SW480 (cell line): ENCODE measurements at regions not wholly inside any gene's neighbourhood (a gene's known extent, or its start where the extent isn't known, plus 50 kb on each side); places are given as distances from the start of the nearest gene placed in this dataset.
A peak's percentile ranks its signal among the peaks of the same experiment; 100 is the strongest.
"Not testable (repeated sequence)": the region's sequence is repeated elsewhere in the genome, so short reads cannot be mapped to it uniquely, and the experiment has no call there.

Experiments
- DNase-seq: peaks from one replicate; pipeline ENCODE4 v3.0.0-alpha.2; 2016; ENCODE audit warnings: low spot score

- DNase-seq, result no peak
These were observed 57.1 kb upstream of the KIF2B start for GRCh38 chr17:53765609-53766008.

- DNase-seq, result no peak
These were observed 57.6 kb upstream of the KIF2B start for GRCh38 chr17:53765129-53765528.

- DNase-seq, result no peak
These were observed 65.2 kb upstream of the KIF2B start for GRCh38 chr17:53757559-53757958.

GRCh38 chr17:53757116-53757515 is 65.6 kb upstream of the KIF2B start:
- not testable (repeated sequence) for DNase-seq

- peak; percentile 16 for DNase-seq
These were observed 73.5 kb upstream of the KIF2B start for GRCh38 chr17:53749178-53749577.

GRCh38 chr17:53748159-53748820 is 74.4 kb upstream of the KIF2B start:
- not testable (repeated sequence) for DNase-seq

- DNase-seq, result no peak
These were observed 82.4 kb upstream of the KIF2B start for GRCh38 chr17:53740312-53740711.

GRCh38 chr17:53736516-53737240 is 86.0 kb upstream of the KIF2B start:
- no peak for DNase-seq

GRCh38 chr17:53724726-53725125 is 98.0 kb upstream of the KIF2B start:
- no peak for DNase-seq

- DNase-seq, result peak; percentile 37
These were observed 100.3 kb upstream of the KIF2B start for GRCh38 chr17:53722407-53722806.

GRCh38 chr17:53721101-53721500 is 101.6 kb upstream of the KIF2B start:
- no peak for DNase-seq

- DNase-seq, result no peak
These were observed 103.5 kb upstream of the KIF2B start for GRCh38 chr17:53719229-53719628.

- DNase-seq, result no peak
These were observed 115.2 kb upstream of the KIF2B start for GRCh38 chr17:53707566-53707965.

- no peak for DNase-seq
These were observed 126.4 kb upstream of the KIF2B start for GRCh38 chr17:53696286-53696685.

GRCh38 chr17:53687324-53687723 is 135.4 kb upstream of the KIF2B start:
- no peak for DNase-seq

- DNase-seq, result no peak
These were observed 142.0 kb upstream of the KIF2B start for GRCh38 chr17:53680745-53681144.

- DNase-seq, result no peak
These were observed 153.9 kb upstream of the KIF2B start for GRCh38 chr17:53668854-53669253.

GRCh38 chr17:53662608-53663007 is 160.1 kb upstream of the KIF2B start:
- DNase-seq, result no peak

- no peak for DNase-seq
These were observed 163.5 kb upstream of the KIF2B start for GRCh38 chr17:53659181-53659580.

GRCh38 chr17:53655591-53655990 is 167.1 kb upstream of the KIF2B start:
- DNase-seq, result no peak

- DNase-seq, result no peak
These were observed 173.5 kb upstream of the KIF2B start for GRCh38 chr17:53649201-53649600.

- DNase-seq, result no peak
These were observed 175.9 kb upstream of the KIF2B start for GRCh38 chr17:53646835-53647234.

GRCh38 chr17:53640808-53641207 is 181.9 kb upstream of the KIF2B start:
- no peak for DNase-seq

GRCh38 chr17:53635444-53635843 is 187.3 kb upstream of the KIF2B start:
- no peak for DNase-seq
